BJ (cell line): ENCODE measurements at regions not wholly inside any gene's neighbourhood (a gene's known extent, or its start where the extent isn't known, plus 50 kb on each side); places are given as distances from the start of the nearest gene placed in this dataset.

Experiments used
- CTCF ChIA-PET: fragments of 350-600 bp; formaldehyde crosslinking; extraction: SDS; loops from one replicate; lab custom pipeline; 2021; ENCODE audit warnings: antibody characterized with exemption, inconsistent platforms; lab: Yijun Ruan, JAX
- POLR2A ChIA-PET: fragments of 300-600 bp; sonication (Branson Sonifier 250); formaldehyde crosslinking; extraction: SDS; loops from one replicate; lab custom pipeline; 2021; ENCODE audit warnings: antibody characterized with exemption; lab: Charles Lee
- DNase-seq: peaks from one replicate; pipeline ENCODE4 v3.0.0-alpha.2; 2011; ENCODE audit warnings: low read depth
- H3K27me3 ChIP-seq: 2 replicates; pipeline ENCODE4 v1.6.0; 2011; ENCODE audit warnings: low read length; ENCODE audit not compliant: control insufficient read depth, insufficient read depth
- H3K36me3 ChIP-seq: 2 replicates; pipeline ENCODE4 v1.5.1; 2011; ENCODE audit warnings: low read length; ENCODE audit not compliant: control insufficient read depth, insufficient read depth
- H3K4me3 ChIP-seq: 2 replicates; pipeline ENCODE4 v1.5.1; 2011; ENCODE audit warnings: low read depth, mild to moderate bottlenecking, control low read depth, low read length
- TF ChIP-seq, protein P1 (sequence below): IDR thresholded peaks from 2 replicates; pipeline ENCODE4 v1.5.1; 2011; ENCODE audit warnings: low read depth, mild to moderate bottlenecking, control low read depth, inconsistent platforms, low read length, moderate library complexity; ENCODE audit not compliant: insufficient read depth

DNA sequence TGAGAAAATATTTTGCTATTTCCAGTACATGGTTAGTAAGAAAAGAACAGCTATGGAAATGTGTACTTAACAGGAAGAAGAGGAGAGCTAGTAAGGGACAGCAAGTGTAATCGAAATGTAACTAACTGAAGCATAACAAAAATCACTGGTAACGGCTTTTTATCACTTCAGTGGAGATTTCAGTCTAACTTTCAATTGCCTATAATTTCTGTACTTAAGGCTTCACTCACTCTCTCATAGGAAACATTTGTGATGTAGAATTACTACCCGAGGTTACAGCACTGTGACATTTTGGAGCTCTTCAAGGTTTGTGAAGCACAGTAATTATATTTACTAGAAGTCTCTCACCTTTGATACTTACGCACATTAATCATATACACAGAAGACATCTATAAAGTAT is 1119.1 kb downstream of the AMY1C start:
- TF ChIP-seq, protein P1, sequence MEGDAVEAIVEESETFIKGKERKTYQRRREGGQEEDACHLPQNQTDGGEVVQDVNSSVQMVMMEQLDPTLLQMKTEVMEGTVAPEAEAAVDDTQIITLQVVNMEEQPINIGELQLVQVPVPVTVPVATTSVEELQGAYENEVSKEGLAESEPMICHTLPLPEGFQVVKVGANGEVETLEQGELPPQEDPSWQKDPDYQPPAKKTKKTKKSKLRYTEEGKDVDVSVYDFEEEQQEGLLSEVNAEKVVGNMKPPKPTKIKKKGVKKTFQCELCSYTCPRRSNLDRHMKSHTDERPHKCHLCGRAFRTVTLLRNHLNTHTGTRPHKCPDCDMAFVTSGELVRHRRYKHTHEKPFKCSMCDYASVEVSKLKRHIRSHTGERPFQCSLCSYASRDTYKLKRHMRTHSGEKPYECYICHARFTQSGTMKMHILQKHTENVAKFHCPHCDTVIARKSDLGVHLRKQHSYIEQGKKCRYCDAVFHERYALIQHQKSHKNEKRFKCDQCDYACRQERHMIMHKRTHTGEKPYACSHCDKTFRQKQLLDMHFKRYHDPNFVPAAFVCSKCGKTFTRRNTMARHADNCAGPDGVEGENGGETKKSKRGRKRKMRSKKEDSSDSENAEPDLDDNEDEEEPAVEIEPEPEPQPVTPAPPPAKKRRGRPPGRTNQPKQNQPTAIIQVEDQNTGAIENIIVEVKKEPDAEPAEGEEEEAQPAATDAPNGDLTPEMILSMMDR, result no peak
- H3K4me3 ChIP-seq, result no peak overlapping the region
- DNase-seq, result no peak
- no peaks in the 10 kb centered on the region for H3K36me3 ChIP-seq
- POLR2A ChIA-PET, result no interaction called here
- no peaks in the 10 kb centered on the region for H3K27me3 ChIP-seq
- CTCF ChIA-PET, result no interaction called here

DNA sequence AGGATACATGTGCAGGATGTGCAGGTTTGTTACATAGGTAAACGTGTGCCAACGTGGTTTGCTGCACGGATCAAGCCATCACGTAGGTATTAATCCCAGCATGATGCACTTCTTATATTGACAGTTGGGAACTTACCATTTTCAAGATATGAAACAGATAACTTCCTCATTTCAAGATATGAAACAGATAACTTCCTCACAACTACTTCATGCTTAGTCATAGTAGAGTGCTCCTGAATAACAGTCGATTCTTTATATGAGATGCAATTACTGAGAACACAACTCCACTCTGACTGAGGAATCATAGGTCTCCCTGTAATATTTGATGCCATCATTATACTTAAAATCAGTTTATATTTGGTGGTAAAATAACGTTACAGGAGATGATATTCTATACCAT is 1124.3 kb downstream of the AMY1C start:
- H3K27me3 ChIP-seq, result no peaks in the 10 kb centered on the region
- TF ChIP-seq, protein P1, result no peak
- ChIA-PET CTCF (no interaction called here), POLR2A (no interaction called here)
- no peak for DNase-seq
- no peak overlapping the region for H3K4me3 ChIP-seq
- H3K36me3 ChIP-seq, result no peaks in the 10 kb centered on the region

DNA sequence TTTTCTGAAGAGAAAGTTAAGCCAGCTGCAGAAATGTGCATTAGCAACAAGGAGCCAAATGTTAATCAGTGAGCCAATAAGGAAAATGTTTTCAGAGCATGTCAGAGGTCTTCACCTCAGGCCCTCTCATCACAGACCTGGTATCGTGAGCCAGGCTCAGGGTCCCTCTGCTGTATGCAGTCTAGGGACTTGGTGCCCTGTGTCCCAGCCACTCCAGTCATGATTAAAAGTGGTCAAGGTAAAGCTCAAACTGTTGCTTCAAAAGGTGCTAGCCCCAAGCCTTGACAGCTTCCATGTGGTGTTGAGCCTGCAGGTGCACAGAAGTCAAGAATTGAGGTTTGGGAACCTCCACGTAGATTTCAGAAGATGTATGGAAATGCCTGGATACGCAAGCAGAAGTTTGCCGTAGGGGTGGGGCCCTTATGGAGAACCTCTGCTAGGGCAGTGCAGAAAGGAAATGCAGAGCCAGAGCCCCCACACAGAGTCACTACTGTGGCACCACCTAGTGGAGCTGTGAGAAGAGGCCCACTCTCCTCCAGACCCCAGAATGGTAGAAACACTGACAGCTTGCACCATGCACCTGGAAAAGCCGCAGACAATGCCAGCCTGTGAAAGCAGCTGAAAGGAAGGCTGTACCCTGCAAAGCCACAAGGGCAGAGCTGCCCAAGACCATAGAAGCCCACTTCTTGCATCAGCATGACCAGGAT is 1128.7 kb downstream of the AMY1C start:
- TF ChIP-seq, protein P1, result no peak
- no peak for DNase-seq
- Histone ChIP-seq H3K4me3 (no peak overlapping the region), H3K27me3 (no peaks in the 10 kb centered on the region), H3K36me3 (no peaks in the 10 kb centered on the region)
- ChIA-PET POLR2A (no interaction called here), CTCF (no interaction called here)

DNA sequence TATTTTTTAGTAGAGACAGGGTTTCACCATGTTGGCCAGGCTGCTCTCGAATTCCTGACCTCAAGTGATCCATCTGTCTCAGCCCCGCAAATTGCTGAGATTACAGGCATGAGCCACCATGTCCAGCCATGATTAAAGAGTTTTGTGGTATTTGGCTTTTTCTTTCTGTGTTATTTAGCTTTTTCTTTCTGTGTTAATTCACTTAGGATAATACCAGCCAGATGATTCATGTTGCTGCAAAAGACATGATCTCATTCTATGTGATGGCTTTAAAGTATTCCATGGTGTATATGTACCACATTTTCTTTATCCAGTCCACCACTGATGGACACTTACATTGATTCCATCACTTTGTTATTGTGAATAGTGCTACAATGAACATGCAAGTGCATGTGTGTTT is 1135.2 kb downstream of the AMY1C start:
- DNase-seq, result no peak
- no peaks in the 10 kb centered on the region for H3K36me3 ChIP-seq
- TF ChIP-seq, protein P1, result no peak
- H3K27me3 ChIP-seq, result no peaks in the 10 kb centered on the region
- H3K4me3 ChIP-seq, result no peak overlapping the region
- CTCF ChIA-PET, result no interaction called here
- POLR2A ChIA-PET, result no interaction called here

DNA sequence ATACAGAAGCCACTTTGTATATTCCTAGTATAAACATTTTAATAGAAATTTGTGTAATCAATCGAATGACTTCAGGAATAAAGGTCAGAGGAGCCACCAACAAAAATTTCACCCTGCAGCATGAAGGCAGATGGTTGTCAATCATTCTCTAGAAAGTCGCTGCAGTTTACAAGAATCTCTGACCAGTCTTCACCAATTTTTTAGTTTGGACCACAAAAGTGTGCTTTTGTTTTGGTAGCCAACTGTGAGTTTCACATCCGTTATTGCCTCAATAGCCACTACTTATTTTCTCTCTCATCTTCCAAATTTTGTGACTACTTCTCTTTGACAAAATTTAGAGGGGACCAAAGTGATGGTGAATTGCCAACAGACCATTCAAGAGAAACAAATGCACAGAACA is 1155.6 kb downstream of the AMY1C start:
- H3K4me3 ChIP-seq, result no peak overlapping the region
- TF ChIP-seq, protein P1, result no peak
- no peak for DNase-seq
- no peaks in the 10 kb centered on the region for H3K27me3 ChIP-seq
- ChIA-PET CTCF (no interaction called here), POLR2A (no interaction called here)
- H3K36me3 ChIP-seq, result no peaks in the 10 kb centered on the region
